Dermis blood vessel endothelial cell (primary cell): ENCODE measurements at regions not wholly inside any gene's neighbourhood (a gene's known extent, or its start where the extent isn't known, plus 50 kb on each side); places are given as distances from the start of the nearest gene placed in this dataset.
A peak's percentile ranks its signal among the peaks of the same experiment; 100 is the strongest.

Experiments
- DNase-seq: peaks from one replicate; pipeline ENCODE4 v3.0.0; 2010

DNA sequence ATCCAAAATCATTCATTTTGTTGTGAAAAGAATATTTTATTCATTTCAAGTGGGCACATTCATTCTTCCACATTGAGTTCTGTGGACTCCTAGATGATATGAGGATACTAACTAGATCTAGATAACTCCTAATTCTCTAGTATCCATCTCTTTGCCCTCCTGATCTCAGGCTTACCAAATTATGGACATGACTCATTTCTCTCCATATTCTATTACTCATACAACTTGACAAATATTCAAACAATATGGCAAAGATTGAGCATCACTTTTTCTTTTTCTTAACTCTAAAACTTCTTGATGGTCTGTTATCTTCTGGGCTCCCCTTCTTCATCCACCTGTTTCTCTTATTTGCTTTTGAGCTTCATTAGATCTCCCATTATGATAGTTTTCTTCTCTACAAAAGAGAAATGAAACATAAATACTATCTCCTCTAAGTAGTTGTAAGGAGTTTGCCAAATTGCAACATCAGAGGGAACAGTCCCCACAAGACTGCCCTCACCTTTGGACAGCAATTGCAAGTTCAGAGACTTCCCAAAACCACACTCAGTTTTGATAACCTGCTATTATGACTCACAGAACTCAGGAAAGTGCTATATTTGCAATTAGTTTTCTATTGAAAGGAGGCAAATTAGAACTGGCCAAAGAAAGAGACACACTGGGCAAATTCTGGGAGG is 422.9 kb downstream of the SPRY1 start:
- no peak for DNase-seq

DNA sequence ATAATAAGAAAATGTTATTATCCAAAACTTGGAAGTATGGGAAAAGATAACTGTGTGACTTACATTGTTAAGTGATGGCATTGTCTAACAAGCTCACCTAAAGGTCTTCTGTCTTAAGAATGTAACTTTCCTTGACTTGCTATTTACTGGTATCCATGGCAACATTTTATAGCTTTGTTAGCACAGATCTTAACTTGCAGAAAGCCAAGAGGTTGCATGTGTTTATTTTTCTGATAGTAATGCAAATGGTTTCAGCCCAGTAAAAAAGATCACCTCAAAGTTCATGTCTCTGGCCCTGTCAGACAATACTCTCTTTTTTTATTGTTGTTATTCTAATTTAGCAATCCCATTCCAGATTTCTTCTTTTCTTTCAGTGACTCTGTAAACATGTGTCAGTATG is 425.3 kb downstream of the SPRY1 start:
- peak; percentile 43 for DNase-seq

- DNase-seq = no peak
These were observed 425.8 kb downstream of the SPRY1 start for GRCh38 chr4:123822353-123822752.

GRCh38 chr4:123823244-123823643 is 426.6 kb downstream of the SPRY1 start:
- DNase-seq = no peak

GRCh38 chr4:123824524-123824923 is 427.9 kb downstream of the SPRY1 start:
- DNase-seq = no peak

- no peak for DNase-seq
These were observed 429.1 kb downstream of the SPRY1 start for GRCh38 chr4:123825596-123826291.

GRCh38 chr4:123826896-123827295 is 430.3 kb downstream of the SPRY1 start:
- DNase-seq = peak; percentile 55

DNA sequence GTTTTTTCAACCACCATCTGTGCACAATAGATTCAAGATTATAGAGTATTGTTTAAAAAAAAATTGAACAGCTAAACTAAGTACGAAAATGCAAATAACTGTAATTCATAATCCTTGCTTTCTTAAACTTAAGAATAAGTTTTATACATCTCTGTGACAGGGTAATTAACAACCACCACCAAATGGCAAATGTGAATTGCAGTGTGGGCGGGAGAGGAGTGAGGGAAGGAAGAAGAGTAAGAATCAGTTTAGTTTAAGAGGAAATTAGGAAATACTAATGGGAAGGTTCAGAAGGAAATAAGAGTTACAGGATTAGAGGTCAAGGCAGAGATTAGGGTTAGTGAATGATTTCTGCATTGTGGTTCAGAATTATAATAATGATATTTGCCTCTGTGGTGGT is 430.9 kb downstream of the SPRY1 start:
- DNase-seq = no peak

- DNase-seq = no peak
These were observed 434.3 kb downstream of the SPRY1 start for GRCh38 chr4:123830930-123831329.

GRCh38 chr4:123832173-123833026 is 435.8 kb downstream of the SPRY1 start:
- DNase-seq = peak; percentile 89

DNA sequence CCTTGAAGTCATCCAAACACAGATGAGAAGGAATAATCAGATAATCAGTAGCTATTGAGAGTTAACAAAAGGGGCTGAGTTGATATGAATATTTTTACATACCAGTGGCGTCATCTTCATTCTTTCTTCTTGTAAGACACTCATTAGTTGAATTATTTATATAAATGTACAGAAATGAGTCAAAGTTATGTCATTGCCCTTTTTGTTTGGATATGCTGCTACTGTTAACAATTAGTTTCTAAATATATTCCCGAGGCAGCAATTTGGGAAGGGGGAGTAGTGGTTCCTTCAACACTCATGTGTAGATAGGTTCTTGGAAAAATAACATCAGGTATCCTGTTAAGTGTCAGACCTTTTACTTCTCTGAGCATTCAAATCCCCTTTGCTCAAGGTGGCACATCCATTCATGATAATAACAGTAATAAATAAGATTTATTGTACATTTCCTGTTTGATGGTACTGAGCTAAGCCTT is 436.6 kb downstream of the SPRY1 start:
- peak; percentile 48 for DNase-seq

GRCh38 chr4:123835831-123836590 is 439.4 kb downstream of the SPRY1 start:
- no peak for DNase-seq

GRCh38 chr4:123836851-123837595 is 440.4 kb downstream of the SPRY1 start:
- DNase-seq = peak; percentile 13

DNA sequence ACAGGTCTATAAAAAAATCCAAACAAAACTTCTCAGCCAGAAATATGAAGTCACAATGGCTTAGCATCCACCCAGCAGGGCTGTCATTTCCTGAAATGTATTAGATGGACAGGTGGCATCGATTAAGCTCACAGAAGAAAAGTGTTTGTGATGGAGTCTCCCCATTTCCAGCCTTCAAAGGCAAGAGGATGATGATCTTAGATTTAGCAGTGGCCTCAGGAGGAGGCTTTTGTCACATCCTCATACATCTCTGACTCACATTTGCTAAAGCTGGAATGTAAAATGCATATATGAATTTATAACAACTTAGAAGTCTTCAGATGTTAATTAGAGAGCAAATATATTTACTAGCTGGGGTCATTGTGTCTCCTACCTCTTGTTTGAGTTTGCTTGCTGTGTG is 441.9 kb downstream of the SPRY1 start:
- DNase-seq = peak; percentile 61

GRCh38 chr4:123840197-123840596 is 443.6 kb downstream of the SPRY1 start:
- DNase-seq = no peak

DNA sequence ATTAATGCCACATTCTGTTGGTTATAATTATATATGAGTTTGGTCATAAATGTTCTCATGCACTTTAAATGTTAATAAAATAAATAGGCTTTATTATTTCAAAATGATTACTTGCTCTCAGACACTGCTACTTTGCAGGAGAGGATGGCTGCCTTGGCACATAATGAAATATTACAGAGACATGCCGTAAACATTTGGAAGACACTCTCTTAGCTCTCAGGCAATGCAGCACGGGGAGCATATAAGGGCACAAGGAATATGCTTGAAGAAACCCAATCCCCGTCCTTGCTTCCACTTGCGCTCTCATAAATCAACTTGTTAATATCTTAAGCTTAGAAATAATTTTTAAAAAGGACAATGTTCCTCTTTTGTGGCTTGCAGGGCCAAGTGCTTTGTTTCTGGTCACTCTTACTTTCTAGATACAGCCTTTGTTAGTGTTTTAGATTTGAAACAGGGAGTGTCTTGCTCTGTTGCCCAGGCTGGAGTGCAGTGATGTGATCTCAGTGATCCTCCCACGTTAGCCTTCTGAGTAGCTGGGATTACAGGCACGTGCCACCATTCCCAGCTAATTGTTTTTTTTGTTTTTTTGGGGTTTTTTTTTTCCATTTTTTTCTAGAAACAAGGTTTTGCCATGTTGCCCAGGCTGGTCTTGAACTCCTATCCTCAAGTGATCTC is 445.0 kb downstream of the SPRY1 start:
- no peak for DNase-seq

GRCh38 chr4:123843137-123843536 is 446.5 kb downstream of the SPRY1 start:
- DNase-seq = no peak

DNA sequence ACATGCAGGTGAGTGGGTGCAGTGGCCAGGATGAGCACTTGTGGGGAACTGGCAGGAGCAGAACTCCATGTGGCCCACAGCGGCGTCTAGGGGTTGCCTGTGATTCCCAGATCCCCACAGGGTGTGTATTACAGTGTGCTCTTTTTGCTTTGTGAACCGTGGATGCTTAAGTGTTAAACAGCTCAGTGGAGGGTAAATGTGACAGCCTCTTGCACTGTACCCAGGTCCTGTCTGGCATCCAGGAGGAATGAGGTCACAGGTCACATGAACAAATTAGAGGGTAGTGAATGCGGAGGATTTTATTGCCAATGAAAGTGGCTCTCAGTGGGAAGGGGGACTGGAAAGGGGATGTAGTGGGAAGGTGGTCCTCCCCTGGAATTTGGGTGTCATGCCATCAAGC is 447.8 kb downstream of the SPRY1 start:
- no peak for DNase-seq

GRCh38 chr4:123846092-123846491 is 449.5 kb downstream of the SPRY1 start:
- DNase-seq = no peak

DNA sequence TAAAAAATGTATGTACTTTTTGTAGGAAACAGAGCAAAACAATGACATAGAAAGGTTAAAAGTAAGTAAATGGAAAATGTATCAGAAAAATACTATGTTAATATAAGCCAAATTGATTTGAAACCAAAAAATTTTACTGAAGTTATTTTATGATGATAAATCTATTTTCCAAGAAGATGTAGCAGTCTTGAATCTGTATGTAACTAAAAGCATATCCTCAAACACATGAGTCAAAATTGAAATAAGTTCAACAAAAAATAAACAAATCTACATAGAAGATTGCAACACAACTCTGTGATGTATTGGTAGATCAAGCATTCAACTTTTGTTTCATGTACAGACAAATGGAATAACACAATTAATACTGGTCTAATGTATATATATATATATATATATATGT is 450.0 kb downstream of the SPRY1 start:
- DNase-seq = no peak

DNA sequence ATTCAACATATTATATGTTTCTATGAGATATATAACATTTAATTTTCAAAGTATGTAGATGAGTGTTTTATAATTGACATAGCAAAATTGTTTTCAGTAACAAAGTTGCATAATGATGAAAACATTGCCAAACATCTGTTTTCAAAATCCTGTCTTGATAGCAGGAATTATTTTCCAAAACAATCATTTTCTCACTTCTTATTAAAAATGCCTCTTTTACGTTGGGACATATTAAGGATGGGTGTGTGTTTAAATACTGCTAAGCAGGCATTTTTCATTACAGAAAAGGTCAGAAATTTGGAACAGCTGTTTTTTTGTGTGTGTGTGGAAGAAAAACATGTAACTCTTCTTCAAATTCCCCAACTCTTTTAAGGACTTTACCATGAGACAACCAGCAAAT is 452.0 kb downstream of the SPRY1 start:
- DNase-seq = no peak
